Occipital lobe (tissue), 1 donor: ENCODE measurements at regions not wholly inside any gene's neighbourhood (a gene's known extent, or its start where the extent isn't known, plus 50 kb on each side); places are given as distances from the start of the nearest gene placed in this dataset.

Experiments used
- DNase-seq: peaks from one replicate; lab custom pipeline; 2025; lab: John Stamatoyannopoulos, UW

- no peak for DNase-seq
These were observed 255.5 kb upstream of the LRRC7 start for GRCh38 chr1:69312055-69312732.

GRCh38 chr1:69313118-69313517, 254.6 kb upstream of the LRRC7 start:
- no peak for DNase-seq

DNA sequence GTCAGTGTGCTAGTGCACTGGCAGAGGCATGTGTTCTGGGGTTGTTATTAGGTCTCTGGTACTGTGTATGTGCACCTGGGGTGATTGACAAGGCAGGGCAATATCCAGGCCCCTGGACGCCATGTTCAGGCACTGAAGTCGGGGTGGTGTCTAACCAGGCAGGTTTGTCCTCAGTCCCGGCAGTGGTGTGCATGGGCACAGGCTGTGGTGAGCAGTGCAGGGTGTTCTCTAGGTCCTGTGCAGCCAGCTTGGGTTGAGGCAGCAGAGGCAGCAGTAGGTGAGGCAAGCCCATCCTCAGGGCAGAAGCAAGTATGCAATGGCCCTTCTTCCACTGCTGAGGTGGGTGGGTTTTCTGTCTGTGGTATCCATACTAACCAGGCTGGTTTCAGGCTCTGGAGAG, 252.3 kb upstream of the LRRC7 start:
- DNase-seq, result no peak

GRCh38 chr1:69315823-69316222, 251.9 kb upstream of the LRRC7 start:
- DNase-seq, result no peak

DNA sequence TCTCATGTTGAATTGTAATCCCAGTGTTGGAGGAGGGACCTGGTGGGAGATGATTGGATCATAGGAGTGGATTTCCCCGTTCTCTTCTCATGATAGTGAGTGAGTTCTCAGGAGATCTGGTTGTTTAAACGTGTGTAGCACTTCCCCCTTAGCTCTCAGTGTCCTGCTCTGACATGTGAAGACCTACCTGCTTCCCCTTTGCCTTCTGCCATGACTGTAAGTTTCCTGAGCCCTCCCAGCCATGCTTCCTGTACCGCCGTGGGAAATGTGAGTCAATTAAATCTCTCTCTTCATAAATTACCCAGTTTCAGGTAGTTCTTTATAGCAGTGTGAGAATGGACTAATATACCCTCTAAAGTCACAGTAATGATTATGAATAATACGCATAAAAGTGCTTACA, 248.4 kb upstream of the LRRC7 start:
- DNase-seq, result no peak

- DNase-seq, result no peak
These were observed 246.9 kb upstream of the LRRC7 start for GRCh38 chr1:69320757-69321211.

DNA sequence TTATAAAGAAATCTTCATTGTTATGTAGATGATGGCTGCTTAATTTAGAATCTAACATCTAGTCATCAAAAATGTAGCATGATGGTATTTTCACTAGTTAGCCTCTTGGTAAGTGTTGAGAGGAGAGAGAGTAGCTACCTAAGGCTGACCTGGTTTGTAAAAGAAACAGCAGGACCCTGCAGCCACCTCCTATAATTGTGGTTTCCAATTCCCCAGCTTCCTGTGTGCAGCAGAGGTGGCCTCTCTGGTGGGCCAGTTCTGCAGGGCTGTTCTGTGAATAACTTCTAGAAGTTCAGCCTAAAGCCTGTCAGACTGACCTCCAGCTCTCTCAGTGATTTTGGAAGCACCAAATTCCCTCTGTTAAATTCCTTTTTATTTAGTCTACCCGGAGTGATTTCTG, 246.4 kb upstream of the LRRC7 start:
- DNase-seq, result no peak

DNA sequence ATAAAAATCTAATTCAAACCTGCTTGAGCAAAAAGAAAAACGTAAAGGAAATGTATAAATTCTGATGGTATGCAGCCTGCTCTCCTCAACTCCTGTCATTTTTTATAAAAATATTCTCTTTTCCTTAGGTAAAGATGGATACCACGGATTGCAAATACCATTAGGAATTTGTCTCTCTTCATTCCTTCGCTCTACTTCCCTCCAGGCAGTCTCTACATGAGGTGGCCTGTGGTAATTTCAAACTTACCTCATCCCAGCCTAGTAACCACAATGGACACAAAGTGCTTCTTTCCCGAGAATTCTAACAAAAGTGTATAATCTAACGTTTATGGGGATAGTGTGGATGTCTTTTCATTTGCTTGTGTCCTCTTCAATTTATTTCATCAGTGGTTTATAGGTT, 239.5 kb upstream of the LRRC7 start:
- no peak for DNase-seq

DNA sequence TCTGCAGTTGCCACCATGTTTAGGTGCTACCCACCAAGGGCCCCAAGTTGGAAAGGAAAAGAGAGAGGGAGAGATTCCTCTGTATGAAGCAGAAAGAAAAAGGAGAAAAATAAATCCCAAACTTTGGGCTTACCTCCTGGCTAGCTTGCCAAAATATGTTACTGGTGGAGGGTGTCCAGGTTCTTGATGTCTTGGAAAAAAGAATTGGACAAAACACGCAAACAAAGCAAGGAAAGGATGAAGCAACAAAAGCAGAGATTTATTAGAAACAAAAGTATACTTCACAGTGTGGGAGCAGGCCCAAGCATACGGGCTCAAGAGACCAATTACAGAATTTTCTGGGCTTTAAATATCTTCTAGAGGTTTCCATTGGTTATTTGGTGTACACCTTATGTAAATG, 204.5 kb upstream of the LRRC7 start:
- no peak for DNase-seq

- no peak for DNase-seq
These were observed 194.2 kb upstream of the LRRC7 start for GRCh38 chr1:69373520-69373919.

DNA sequence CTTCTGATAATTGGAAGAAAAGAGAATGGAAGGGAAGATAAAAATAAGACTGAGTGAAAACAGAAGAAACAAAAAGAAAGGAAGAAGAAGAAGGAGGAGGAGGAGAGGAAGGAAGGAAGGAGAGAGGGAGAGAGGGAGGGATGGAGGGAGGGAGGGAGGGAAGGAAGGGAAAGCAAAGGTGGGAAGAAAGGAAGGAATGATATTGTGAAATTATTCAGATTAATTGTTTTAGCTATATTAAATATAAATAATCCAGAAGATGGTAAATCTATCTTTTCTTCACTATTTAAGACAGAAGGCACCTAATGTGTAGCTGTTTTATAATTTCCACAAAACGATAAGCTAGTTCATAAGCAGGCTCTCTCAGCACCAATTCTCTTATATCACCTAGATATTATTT, 191.3 kb upstream of the LRRC7 start:
- no peak for DNase-seq

DNA sequence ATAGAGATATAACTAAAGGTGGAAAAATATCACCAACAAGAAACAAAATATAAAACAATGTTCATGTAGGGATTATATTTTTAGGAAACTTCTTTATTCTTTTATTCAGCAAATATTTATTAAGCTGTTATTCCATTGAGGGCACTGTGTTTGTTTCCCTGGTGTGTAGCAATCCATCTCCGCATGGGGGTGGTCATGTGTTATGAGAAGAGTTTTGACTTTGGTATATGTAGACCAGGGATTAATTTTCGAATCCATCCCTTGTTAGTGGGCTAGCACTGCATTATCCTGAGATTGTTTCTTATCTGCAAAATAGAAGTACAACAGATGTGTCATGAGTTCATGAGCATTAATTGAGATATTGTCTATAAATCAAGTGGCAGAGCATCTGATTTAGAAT, 190.2 kb upstream of the LRRC7 start:
- no peak for DNase-seq

GRCh38 chr1:69388044-69388443, 179.7 kb upstream of the LRRC7 start:
- DNase-seq, result no peak

GRCh38 chr1:69400128-69400527, 167.6 kb upstream of the LRRC7 start:
- no peak for DNase-seq

GRCh38 chr1:69401879-69402278, 165.8 kb upstream of the LRRC7 start:
- no peak for DNase-seq

DNA sequence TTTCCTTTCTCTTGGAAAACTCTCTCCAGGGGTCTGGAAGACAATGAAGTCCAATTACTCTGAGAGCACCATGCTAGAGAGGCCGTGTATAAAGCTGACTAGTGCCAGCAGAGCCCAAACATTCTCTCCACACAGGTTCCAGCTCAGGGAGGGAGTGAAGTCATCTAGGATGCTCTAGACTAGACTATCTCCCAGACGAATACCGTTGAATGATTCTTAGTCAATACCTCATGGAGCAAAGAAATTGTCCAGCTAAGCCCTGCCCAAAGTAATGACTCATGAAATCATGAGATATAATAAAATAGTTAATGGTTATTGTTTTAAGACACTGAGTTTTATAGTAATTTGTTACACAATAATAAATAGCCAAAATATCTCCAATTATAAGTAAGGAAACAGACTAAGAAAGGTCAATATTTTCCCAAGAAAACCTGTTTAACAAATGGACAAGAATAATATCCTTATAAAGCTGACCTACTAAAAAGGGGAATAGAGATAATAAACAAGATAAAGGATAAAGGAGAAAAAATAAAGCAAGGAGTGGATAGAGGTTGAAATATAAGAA, 163.9 kb upstream of the LRRC7 start:
- no peak for DNase-seq

GRCh38 chr1:69404486-69404885, 163.2 kb upstream of the LRRC7 start:
- no peak for DNase-seq

- no peak for DNase-seq
These were observed 161.5 kb upstream of the LRRC7 start for GRCh38 chr1:69406244-69406643.

DNA sequence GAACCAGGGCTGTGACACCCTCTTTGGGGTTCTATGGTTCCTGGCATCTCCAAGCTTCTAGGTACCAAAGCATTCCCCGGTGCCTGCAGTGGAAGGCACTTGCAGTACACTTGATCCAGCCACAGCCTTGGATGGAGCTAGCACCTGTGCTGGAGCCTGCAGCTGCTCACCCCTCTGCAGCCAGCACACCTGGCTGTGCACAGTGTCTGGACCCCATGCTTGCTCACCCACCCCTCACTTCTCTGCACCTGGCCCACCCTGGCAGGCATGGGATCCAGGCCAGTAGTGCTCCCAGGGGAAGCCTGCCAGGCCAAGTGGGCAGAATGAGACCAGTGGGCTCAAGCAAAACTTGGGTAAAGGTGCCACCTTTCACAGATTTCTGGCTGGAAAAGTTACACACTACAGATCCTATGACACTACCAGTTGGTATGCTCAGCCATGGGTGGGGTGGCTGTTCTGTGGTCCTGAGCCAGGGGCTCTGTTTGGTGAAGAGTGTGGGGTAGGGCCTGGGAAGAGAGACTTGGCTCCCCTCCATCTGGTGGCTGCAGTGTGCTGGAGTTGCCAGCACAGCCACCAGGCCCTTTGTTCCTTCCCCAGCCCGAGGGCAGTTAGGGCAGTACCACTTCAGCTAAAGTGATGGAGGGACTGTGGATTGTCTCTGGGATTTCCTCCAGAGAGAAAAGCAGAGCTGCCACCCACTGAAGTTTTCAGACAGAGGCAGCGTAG, 157.8 kb upstream of the LRRC7 start:
- no peak for DNase-seq

GRCh38 chr1:69410457-69410850, 157.3 kb upstream of the LRRC7 start:
- DNase-seq, result no peak

- DNase-seq, result no peak
These were observed 156.8 kb upstream of the LRRC7 start for GRCh38 chr1:69410893-69411292.

GRCh38 chr1:69411617-69412016, 156.1 kb upstream of the LRRC7 start:
- no peak for DNase-seq

DNA sequence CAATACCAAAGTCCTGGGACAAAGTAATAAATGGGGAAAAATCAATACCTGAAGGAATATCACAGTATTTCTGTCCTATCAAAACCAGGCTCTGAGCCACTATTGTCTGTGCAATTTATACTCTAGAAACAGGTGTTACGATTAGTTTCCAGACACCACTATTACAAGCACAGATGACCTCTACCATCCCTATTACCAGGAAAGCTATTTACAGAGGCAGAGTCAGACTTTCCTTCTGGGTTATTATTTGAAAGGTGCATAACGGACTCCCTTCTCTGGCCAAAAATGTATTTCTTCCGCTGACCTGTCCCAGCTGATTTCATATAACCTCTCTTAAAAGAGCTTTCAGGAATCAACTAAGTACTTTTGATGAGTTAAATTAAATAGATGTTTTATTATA, 154.6 kb upstream of the LRRC7 start:
- DNase-seq, result no peak
